ENCODE measurements at regions not wholly inside any gene's neighbourhood (a gene's known extent, or its start where the extent isn't known, plus 50 kb on each side); places are given as distances from the start of the nearest gene placed in this dataset.
"Not testable (repeated sequence)": the region's sequence is repeated elsewhere in the genome, so short reads cannot be mapped to it uniquely, and the experiment has no call there.

DNA sequence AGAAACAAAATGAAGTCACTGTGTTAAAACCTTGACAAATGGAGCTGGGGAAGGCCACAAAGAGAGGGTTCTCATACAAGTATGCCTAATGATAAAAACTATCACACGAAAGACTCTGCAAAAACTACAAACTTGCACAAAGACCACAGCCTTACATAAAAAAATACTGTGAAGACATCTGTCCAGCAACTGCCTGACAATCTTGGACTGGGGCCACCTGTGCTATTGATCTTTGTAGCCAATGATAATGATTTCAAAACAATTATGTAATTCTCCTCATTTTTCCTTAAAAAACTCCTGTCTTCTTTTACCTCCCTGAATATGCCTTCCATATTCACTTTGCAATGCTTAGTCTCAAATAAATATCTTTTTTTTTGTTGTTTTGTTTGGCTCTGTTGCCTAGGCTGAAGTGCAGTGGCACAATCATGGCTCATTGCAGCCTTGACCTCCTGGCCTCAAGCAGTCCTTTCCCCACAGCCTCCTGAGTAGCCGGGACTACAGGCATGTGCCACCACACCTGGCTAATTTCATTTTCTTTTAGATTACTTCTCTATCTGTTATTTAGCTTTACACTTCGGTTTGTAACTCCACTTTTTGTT lies 79.4 kb upstream of the RHOU start:
- Mint-ChIP-seq H3K27me3 (peaks cover 78% of the 10 kb centered on the region), H3K9me3 (peaks cover 0 to 4% (median 0%) of the 10 kb centered on the region in 7 donors), H3K4me1 (peaks cover 0 to 4% (median 0%) of the 10 kb centered on the region in 4 donors), H3K36me3 (no peaks in the 10 kb centered on the region), H3K27ac (no peak overlapping the region), H3K4me3 (no peak overlapping the region)
- DNase-seq (no peak), ATAC-seq (ENCODE audit: low read depth in 2 of 2) (no peak)
- H3K36me3 ChIP-seq (ENCODE audit: control insufficient read depth, insufficient read depth, low read length), result no peaks in the 10 kb centered on the region
- peaks cover 25% of the 10 kb centered on the region for H3K27me3 ChIP-seq (ENCODE audit: control insufficient read depth, insufficient read depth, low read length)
- no peak overlapping the region for H3K27ac ChIP-seq (ENCODE audit: insufficient read depth, low read length, poor library complexity, severe bottlenecking)
- H3K4me1 ChIP-seq (ENCODE audit: control insufficient read depth, insufficient read depth, low read length, poor library complexity, severe bottlenecking), result no peaks in the 10 kb centered on the region
- H3K9me3 ChIP-seq (ENCODE audit: control insufficient read depth in 2 of 2, low read length in 2 of 2), result no peaks in the 10 kb centered on the region
- no peak overlapping the region for H3K4me3 ChIP-seq (ENCODE audit: low read depth, low read length)

DNA sequence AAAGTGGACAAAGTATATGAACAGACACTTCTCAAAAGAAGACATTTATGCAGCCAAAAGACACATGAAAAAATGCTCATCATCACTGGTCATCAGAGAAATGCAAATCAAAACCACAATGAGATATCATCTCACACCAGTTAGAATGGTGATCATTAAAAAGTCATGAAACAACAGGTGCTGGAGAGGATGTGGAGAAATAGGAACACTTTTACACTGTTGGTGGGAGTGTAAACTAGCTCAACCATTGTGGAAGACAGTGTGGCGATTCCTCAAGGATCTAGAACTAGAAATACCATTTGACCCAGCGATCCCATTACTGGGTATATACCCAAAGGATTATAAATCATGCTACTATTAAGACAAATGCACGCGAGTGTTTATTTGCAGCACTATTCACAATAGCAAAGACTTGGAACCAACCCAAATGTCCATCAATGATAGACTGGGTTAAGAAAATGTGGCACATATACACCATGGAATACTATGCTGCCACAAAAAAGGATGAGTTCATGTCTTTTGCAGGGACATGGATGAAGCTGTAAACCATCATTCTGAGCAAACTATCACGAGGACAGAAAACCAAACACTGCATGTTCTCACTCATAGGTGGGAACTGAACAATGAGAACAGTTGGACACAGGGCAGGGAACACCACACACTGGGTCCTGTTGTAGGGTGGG lies 73.1 kb upstream of the RHOU start:
- not testable (repeated sequence) for H3K27me3 ChIP-seq (ENCODE audit: control insufficient read depth, insufficient read depth, low read length); H3K4me1 ChIP-seq (ENCODE audit: control insufficient read depth, insufficient read depth, low read length, poor library complexity, severe bottlenecking); H3K4me3 ChIP-seq (ENCODE audit: low read depth, low read length); H3K27ac ChIP-seq (ENCODE audit: insufficient read depth, low read length, poor library complexity, severe bottlenecking); H3K4me1 Mint-ChIP-seq; H3K9me3 Mint-ChIP-seq; H3K4me3 Mint-ChIP-seq; H3K36me3 ChIP-seq (ENCODE audit: control insufficient read depth, insufficient read depth, low read length); DNase-seq; H3K27ac Mint-ChIP-seq; H3K36me3 Mint-ChIP-seq; ATAC-seq (ENCODE audit: low read depth in 2 of 2); H3K9me3 ChIP-seq (ENCODE audit: control insufficient read depth in 2 of 2, low read length in 2 of 2)
- H3K27me3 Mint-ChIP-seq, result peaks cover 56% of the 10 kb centered on the region

DNA sequence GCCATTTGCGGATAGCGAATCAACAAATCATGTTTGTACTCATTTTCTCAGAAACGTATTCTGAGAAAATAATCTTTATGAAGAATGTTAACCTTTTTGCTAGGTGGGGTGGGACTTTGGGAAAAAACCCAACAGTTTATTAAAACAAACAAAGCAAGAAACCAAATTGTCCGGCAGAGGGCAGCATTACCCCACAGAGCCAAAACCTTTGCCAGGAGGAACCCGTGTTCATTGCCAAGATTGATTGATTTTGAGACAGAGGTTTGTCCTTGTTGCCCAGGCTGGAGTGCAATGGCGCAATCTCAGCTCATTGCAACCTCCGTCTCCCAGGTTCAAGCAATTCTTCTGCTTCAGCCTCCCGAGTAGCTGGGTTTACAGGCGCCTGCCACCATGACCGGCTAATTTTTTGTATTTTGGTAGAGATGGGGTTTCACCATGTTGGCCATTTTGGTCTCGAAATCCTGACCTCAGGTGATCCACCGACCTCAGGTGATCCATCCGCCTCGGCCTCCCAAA lies 70.8 kb upstream of the RHOU start:
- no peaks in the 10 kb centered on the region for H3K36me3 ChIP-seq (ENCODE audit: control insufficient read depth, insufficient read depth, low read length)
- Mint-ChIP-seq H3K4me3 (no peak overlapping the region), H3K36me3 (no peaks in the 10 kb centered on the region), H3K27me3 (peaks cover 45% of the 10 kb centered on the region), H3K9me3 (peaks cover 0 to 4% (median 0%) of the 10 kb centered on the region in 7 donors), H3K27ac (no peak overlapping the region), H3K4me1 (no peaks in the 10 kb centered on the region)
- DNase-seq (peak; percentile 59 to 76 (median 64)), ATAC-seq (ENCODE audit: low read depth in 2 of 2) (peak in 1 of 2 donors; percentile 40)
- no peaks in the 10 kb centered on the region for H3K9me3 ChIP-seq (ENCODE audit: control insufficient read depth in 2 of 2, low read length in 2 of 2)
- no peaks in the 10 kb centered on the region for H3K27me3 ChIP-seq (ENCODE audit: control insufficient read depth, insufficient read depth, low read length)
- H3K4me1 ChIP-seq (ENCODE audit: control insufficient read depth, insufficient read depth, low read length, poor library complexity, severe bottlenecking), result no peaks in the 10 kb centered on the region
- no peak overlapping the region for H3K27ac ChIP-seq (ENCODE audit: insufficient read depth, low read length, poor library complexity, severe bottlenecking)
- H3K4me3 ChIP-seq (ENCODE audit: low read depth, low read length), result no peak overlapping the region

DNA sequence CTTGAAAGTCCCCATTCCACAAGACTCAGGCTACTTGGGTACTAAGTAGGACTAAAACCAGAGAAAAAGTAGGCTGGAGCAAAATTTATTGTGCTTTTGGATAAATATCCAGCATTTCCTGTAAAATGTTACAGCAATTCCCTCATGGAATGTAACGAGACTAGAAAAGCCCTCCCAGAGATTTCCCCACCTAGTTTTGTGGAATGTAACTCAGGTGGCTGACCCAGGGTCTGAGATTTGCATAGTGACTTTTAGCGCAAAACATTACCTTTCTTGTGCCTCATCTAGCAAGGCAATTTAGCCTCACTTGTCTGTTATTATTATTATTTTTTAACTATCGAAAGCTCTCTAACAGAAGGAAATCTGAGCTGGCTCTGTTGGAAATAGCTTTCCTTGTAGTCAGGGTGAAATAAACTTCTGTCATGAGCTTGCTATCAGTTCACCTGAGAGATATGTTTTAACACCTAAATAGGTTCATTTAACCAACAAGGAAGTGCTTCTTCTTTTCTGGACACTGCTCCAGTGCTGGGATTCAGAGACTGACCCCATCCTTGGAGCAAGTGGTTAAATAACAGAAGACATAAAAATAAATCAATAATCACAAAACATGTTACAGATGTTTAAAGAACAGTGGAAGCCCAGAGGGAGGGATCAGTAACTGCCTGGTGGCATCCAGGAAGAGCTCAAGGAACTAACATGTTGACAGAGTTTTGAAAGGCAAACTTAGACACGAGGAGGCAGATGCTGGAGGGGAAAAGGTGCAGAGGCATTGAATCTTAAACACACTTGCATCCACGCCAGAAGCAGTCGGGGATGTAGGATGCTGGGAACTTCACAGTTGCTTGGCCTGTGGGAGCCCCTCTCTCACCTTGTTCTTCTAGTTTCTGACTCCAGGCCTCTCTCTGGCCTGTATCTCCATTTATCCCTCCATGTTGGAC lies 68.3 kb upstream of the RHOU start:
- Histone ChIP-seq H3K4me3 (ENCODE audit: low read depth, low read length) (no peak overlapping the region), H3K9me3 (ENCODE audit: control insufficient read depth in 2 of 2, low read length in 2 of 2) (no peaks in the 10 kb centered on the region), H3K4me1 (ENCODE audit: control insufficient read depth, insufficient read depth, low read length, poor library complexity, severe bottlenecking) (no peaks in the 10 kb centered on the region), H3K27me3 (ENCODE audit: control insufficient read depth, insufficient read depth, low read length) (no peaks in the 10 kb centered on the region), H3K36me3 (ENCODE audit: control insufficient read depth, insufficient read depth, low read length) (no peaks in the 10 kb centered on the region), H3K27ac (ENCODE audit: insufficient read depth, low read length, poor library complexity, severe bottlenecking) (no peak overlapping the region)
- Mint-ChIP-seq H3K36me3 (no peaks in the 10 kb centered on the region), H3K27me3 (peaks cover 25% of the 10 kb centered on the region), H3K9me3 (peaks cover 0 to 2% (median 0%) of the 10 kb centered on the region in 7 donors), H3K4me1 (no peaks in the 10 kb centered on the region), H3K27ac (peak overlapping the region in 1 of 3 donors; percentile 27), H3K4me3 (no peak overlapping the region)
- no peak for ATAC-seq (ENCODE audit: low read depth in 2 of 2)
- no peak for DNase-seq

DNA sequence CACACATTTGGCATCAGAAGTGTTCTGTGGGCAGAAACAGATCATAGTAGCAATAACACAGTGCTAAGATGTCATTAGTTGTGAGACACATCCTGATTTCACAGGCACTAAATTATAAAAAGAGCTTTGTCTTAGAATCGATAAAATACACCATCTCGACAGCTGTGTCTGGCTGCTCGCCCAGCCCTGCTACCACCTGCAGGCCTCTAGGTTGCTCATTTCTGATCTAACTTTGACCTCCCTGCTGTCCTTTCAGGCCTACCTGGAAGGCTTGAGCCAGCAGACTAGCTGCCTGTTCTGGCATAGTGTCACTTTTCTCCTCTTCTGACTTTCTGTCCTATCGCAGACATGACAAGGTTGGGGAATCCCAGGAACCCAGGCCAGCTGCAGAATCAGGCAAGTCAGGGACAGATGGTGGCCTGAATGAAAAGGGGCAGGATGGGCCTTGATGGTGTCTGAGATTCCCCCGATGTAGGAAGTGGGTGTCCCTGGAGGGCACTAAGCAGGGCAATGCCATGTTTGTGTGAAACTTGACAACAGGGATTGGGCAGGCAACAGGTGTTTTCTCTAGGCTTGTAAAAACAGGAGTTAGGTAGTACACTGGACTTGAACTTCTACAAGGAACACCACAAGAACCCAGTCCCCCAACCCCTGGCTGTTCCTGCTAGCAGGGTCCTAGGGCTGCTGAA lies 66.6 kb upstream of the RHOU start:
- no peaks in the 10 kb centered on the region for H3K9me3 ChIP-seq (ENCODE audit: control insufficient read depth in 2 of 2, low read length in 2 of 2)
- no peak overlapping the region for H3K4me3 ChIP-seq (ENCODE audit: low read depth, low read length)
- H3K36me3 Mint-ChIP-seq, result no peaks in the 10 kb centered on the region
- no peaks in the 10 kb centered on the region for H3K36me3 ChIP-seq (ENCODE audit: control insufficient read depth, insufficient read depth, low read length)
- no peaks in the 10 kb centered on the region for H3K4me1 Mint-ChIP-seq
- H3K27me3 ChIP-seq (ENCODE audit: control insufficient read depth, insufficient read depth, low read length), result no peaks in the 10 kb centered on the region
- peaks cover 22% of the 10 kb centered on the region for H3K27me3 Mint-ChIP-seq
- H3K4me3 Mint-ChIP-seq, result no peak overlapping the region
- ATAC-seq (ENCODE audit: low read depth in 2 of 2) (no peak), DNase-seq (no peak)
- H3K9me3 Mint-ChIP-seq, result no peaks in the 10 kb centered on the region
- no peak overlapping the region for H3K27ac ChIP-seq (ENCODE audit: insufficient read depth, low read length, poor library complexity, severe bottlenecking)
- H3K4me1 ChIP-seq (ENCODE audit: control insufficient read depth, insufficient read depth, low read length, poor library complexity, severe bottlenecking), result no peaks in the 10 kb centered on the region
- no peak overlapping the region for H3K27ac Mint-ChIP-seq

DNA sequence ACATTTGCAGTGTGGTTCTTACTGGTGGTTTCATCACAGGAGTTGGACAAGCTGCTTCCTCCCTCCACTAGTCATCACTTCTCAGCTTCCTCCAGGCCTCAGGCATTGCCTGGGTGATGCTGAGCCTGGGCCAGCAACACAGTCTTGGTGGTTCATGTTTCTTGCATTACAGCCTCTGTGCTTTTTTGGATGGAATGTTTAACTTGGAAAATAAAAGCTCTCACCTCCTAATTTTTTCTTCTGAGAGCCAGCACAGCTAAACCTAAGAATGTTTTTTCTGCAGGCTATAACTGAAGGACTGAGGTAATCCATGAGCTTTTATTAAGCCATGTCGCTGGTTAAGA lies 66.1 kb upstream of the RHOU start:
- H3K27me3 Mint-ChIP-seq, result peaks cover 21% of the 10 kb centered on the region

DNA sequence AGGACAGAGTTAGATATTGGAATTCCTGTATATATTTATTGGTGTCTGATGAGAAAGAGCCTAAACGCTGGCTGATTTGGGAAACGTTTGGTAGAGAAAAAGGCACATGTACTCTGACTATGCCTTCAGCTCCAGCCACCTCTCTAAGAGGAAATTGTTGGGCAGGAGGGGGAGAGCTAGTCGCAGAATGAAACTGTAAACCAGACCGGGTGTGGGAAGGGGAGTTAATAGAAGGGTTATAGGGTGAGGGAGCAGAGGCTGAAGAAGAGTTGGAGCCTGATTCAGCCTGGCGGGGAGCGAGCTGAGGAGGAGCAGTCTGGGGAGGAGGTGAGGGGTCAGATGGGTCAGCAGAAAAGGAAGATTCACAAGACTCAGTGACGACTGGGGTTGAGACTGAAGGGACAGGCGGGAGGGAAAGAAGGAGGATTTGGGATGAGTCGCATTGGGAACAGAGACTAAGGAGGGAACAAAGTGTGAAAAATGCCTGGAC lies 54.2 kb upstream of the RHOU start:
- ATAC-seq (ENCODE audit: low read depth in 2 of 2); H3K4me1 ChIP-seq (ENCODE audit: control insufficient read depth, insufficient read depth, low read length, poor library complexity, severe bottlenecking); H3K27ac Mint-ChIP-seq; H3K4me3 ChIP-seq (ENCODE audit: low read depth, low read length); H3K9me3 ChIP-seq (ENCODE audit: control insufficient read depth in 2 of 2, low read length in 2 of 2); H3K36me3 ChIP-seq (ENCODE audit: control insufficient read depth, insufficient read depth, low read length); H3K27ac ChIP-seq (ENCODE audit: insufficient read depth, low read length, poor library complexity, severe bottlenecking); H3K4me3 Mint-ChIP-seq; H3K9me3 Mint-ChIP-seq; H3K4me1 Mint-ChIP-seq; DNase-seq; H3K27me3 ChIP-seq (ENCODE audit: control insufficient read depth, insufficient read depth, low read length); H3K36me3 Mint-ChIP-seq: not testable (repeated sequence)
- H3K27me3 Mint-ChIP-seq, result peaks cover 19% of the 10 kb centered on the region

More for the DNA sequence above, 66.1 kb upstream of the RHOU start:
- Histone ChIP-seq H3K9me3 (ENCODE audit: control insufficient read depth in 2 of 2, low read length in 2 of 2) (no peaks in the 10 kb centered on the region), H3K4me1 (ENCODE audit: control insufficient read depth, insufficient read depth, low read length, poor library complexity, severe bottlenecking) (no peaks in the 10 kb centered on the region), H3K27ac (ENCODE audit: insufficient read depth, low read length, poor library complexity, severe bottlenecking) (no peak overlapping the region), H3K36me3 (ENCODE audit: control insufficient read depth, insufficient read depth, low read length) (no peaks in the 10 kb centered on the region), H3K27me3 (ENCODE audit: control insufficient read depth, insufficient read depth, low read length) (no peaks in the 10 kb centered on the region), H3K4me3 (ENCODE audit: low read depth, low read length) (no peak overlapping the region)
- H3K27ac Mint-ChIP-seq, result no peak overlapping the region
- no peaks in the 10 kb centered on the region for H3K36me3 Mint-ChIP-seq
- no peak for DNase-seq
- ATAC-seq (ENCODE audit: low read depth in 2 of 2), result no peak
- H3K4me1 Mint-ChIP-seq, result no peaks in the 10 kb centered on the region
- no peak overlapping the region for H3K4me3 Mint-ChIP-seq
- no peaks in the 10 kb centered on the region for H3K9me3 Mint-ChIP-seq

All from CD4-positive, CD25-positive, alpha-beta regulatory T cell (primary cell).